NCI-H2029 (cell line): ENCODE measurements at regions not wholly inside any gene's neighbourhood (a gene's known extent, or its start where the extent isn't known, plus 50 kb on each side); places are given as distances from the start of the nearest gene placed in this dataset.

Experiments
- DNase-seq: peaks from one replicate; lab custom pipeline; 2025; lab: John Stamatoyannopoulos, UW

- DNase-seq = no peak
Measured at GRCh38 chr6:3526962-3527650, 70.3 kb upstream of the SLC22A23 start.

- no peak for DNase-seq
Measured at GRCh38 chr6:3525915-3526314, 69.1 kb upstream of the SLC22A23 start.

- DNase-seq = no peak
Measured at GRCh38 chr6:3524456-3524855, 67.6 kb upstream of the SLC22A23 start.

GRCh38 chr6:3523966-3524365, 67.1 kb upstream of the SLC22A23 start:
- DNase-seq = no peak

- no peak for DNase-seq
Measured at GRCh38 chr6:3523271-3523670, 66.4 kb upstream of the SLC22A23 start.

GRCh38 chr6:3522561-3523260, 65.9 kb upstream of the SLC22A23 start:
- no peak for DNase-seq

- DNase-seq = no peak
Measured at GRCh38 chr6:3520281-3521230, 63.7 kb upstream of the SLC22A23 start.

- DNase-seq = no peak
Measured at GRCh38 chr6:3518356-3519190, 61.7 kb upstream of the SLC22A23 start.

GRCh38 chr6:3517350-3517749, 60.5 kb upstream of the SLC22A23 start:
- no peak for DNase-seq

GRCh38 chr6:3516092-3516491, 59.2 kb upstream of the SLC22A23 start:
- DNase-seq = no peak

GRCh38 chr6:3515669-3516068, 58.8 kb upstream of the SLC22A23 start:
- DNase-seq = no peak

GRCh38 chr6:3513416-3513815, 56.6 kb upstream of the SLC22A23 start:
- no peak for DNase-seq

GRCh38 chr6:3512832-3513231, 56.0 kb upstream of the SLC22A23 start:
- no peak for DNase-seq

- DNase-seq = no peak
Measured at GRCh38 chr6:3510617-3511016, 53.8 kb upstream of the SLC22A23 start.

GRCh38 chr6:3510178-3510577, 53.3 kb upstream of the SLC22A23 start:
- no peak for DNase-seq

- no peak for DNase-seq
Measured at GRCh38 chr6:3509336-3509735, 52.5 kb upstream of the SLC22A23 start.

GRCh38 chr6:3506751-3507383, 50.0 kb upstream of the SLC22A23 start:
- DNase-seq = no peak
